ACC112 (cell line): ENCODE measurements at regions not wholly inside any gene's neighbourhood (a gene's known extent, or its start where the extent isn't known, plus 50 kb on each side); places are given as distances from the start of the nearest gene placed in this dataset.

ENCODE experiments used
- H2AFZ ChIP-seq: fragments of 200-600 bp; sonication (generic); one replicate; pipeline ENCODE4 v1.6.0; 2017; ENCODE audit warnings: antibody characterized with exemption, low read length; ENCODE audit not compliant: unreplicated experiment
- H3K27ac ChIP-seq: fragments of 200-600 bp; sonication (generic); 2 replicates; pipeline ENCODE4 v1.5.1; 2014; ENCODE audit warnings: low read depth, mild to moderate bottlenecking, antibody characterized with exemption, low read length, moderate library complexity
- H3K27me3 ChIP-seq: fragments of 200-600 bp; sonication (generic); 2 replicates; pipeline ENCODE4 v1.6.1; 2014; ENCODE audit warnings: mild to moderate bottlenecking, antibody characterized with exemption, low read length, moderate library complexity, mixed read lengths; ENCODE audit not compliant: insufficient read depth
- H3K36me3 ChIP-seq: fragments of 200-600 bp; sonication (generic); 2 replicates; pipeline ENCODE4 v1.6.1; 2016; ENCODE audit warnings: mild to moderate bottlenecking, antibody characterized with exemption, low read length, moderate library complexity, mixed read lengths; ENCODE audit not compliant: insufficient read depth
- H3K4me1 ChIP-seq: fragments of 200-600 bp; sonication (generic); one replicate; pipeline ENCODE4 v1.6.1; 2016; ENCODE audit warnings: low read length, mixed read lengths; ENCODE audit not compliant: insufficient read depth, unreplicated experiment, control insufficient read depth
- H3K4me3 ChIP-seq: fragments of 200-600 bp; sonication (generic); 2 replicates; pipeline ENCODE4 v1.5.1; 2014; ENCODE audit warnings: mild to moderate bottlenecking, low read depth, low read length
- H3K79me2 ChIP-seq: fragments of 200-600 bp; sonication (generic); one replicate; pipeline ENCODE4 v1.6.0; 2016; ENCODE audit warnings: low read length; ENCODE audit not compliant: control insufficient read depth, unreplicated experiment, insufficient read depth

GRCh38 chr6:66902457-66902856 lies 1195.4 kb upstream of the EYS start:
- Histone ChIP-seq H3K27me3 (no peaks in the 10 kb centered on the region), H2AFZ (no peak overlapping the region), H3K4me3 (no peak overlapping the region), H3K27ac (no peak overlapping the region), H3K79me2 (no peaks in the 10 kb centered on the region), H3K36me3 (no peaks in the 10 kb centered on the region; the same call in 1 of the 2 replicates), H3K4me1 (no peaks in the 10 kb centered on the region)

- Histone ChIP-seq H3K4me1 (no peaks in the 10 kb centered on the region), H3K36me3 (no peaks in the 10 kb centered on the region; the same call in 1 of the 2 replicates), H2AFZ (no peak overlapping the region), H3K27me3 (no peaks in the 10 kb centered on the region), H3K4me3 (no peak overlapping the region), H3K79me2 (no peaks in the 10 kb centered on the region), H3K27ac (no peak overlapping the region)
Observed at GRCh38 chr6:66900133-66901083, 1193.4 kb upstream of the EYS start.

GRCh38 chr6:66897576-66897975 lies 1190.5 kb upstream of the EYS start:
- H3K4me3 ChIP-seq, result no peak overlapping the region
- no peaks in the 10 kb centered on the region for H3K27me3 ChIP-seq
- H2AFZ ChIP-seq, result no peak overlapping the region
- no peaks in the 10 kb centered on the region; the same call in 1 of the 2 replicates for H3K36me3 ChIP-seq
- no peaks in the 10 kb centered on the region for H3K4me1 ChIP-seq
- H3K27ac ChIP-seq, result no peak overlapping the region
- no peaks in the 10 kb centered on the region for H3K79me2 ChIP-seq

GRCh38 chr6:66896415-66896814 lies 1189.4 kb upstream of the EYS start:
- H2AFZ ChIP-seq, result no peak overlapping the region
- H3K79me2 ChIP-seq, result no peaks in the 10 kb centered on the region
- H3K4me3 ChIP-seq, result no peak overlapping the region
- H3K36me3 ChIP-seq, result no peaks in the 10 kb centered on the region
- H3K27me3 ChIP-seq, result no peaks in the 10 kb centered on the region
- H3K4me1 ChIP-seq, result no peaks in the 10 kb centered on the region
- no peak overlapping the region for H3K27ac ChIP-seq

- H3K36me3 ChIP-seq, result no peaks in the 10 kb centered on the region
- no peak overlapping the region for H3K4me3 ChIP-seq
- H3K27me3 ChIP-seq, result no peaks in the 10 kb centered on the region
- no peak overlapping the region for H3K27ac ChIP-seq
- no peaks in the 10 kb centered on the region for H3K79me2 ChIP-seq
- no peaks in the 10 kb centered on the region for H3K4me1 ChIP-seq
- no peak overlapping the region for H2AFZ ChIP-seq
Observed at GRCh38 chr6:66883453-66883852, 1176.4 kb upstream of the EYS start.

GRCh38 chr6:66866801-66867200 lies 1159.8 kb upstream of the EYS start:
- Histone ChIP-seq H3K27me3 (no peaks in the 10 kb centered on the region), H3K36me3 (no peaks in the 10 kb centered on the region; the same call in 1 of the 2 replicates), H3K79me2 (no peaks in the 10 kb centered on the region), H3K4me3 (no peak overlapping the region), H3K27ac (no peak overlapping the region), H3K4me1 (peaks cover 3% of the 10 kb centered on the region), H2AFZ (no peak overlapping the region)

- H3K27me3 ChIP-seq, result no peaks in the 10 kb centered on the region
- H3K4me3 ChIP-seq, result no peak overlapping the region
- no peak overlapping the region for H2AFZ ChIP-seq
- H3K4me1 ChIP-seq, result peaks cover 3% of the 10 kb centered on the region
- H3K27ac ChIP-seq, result no peak overlapping the region
- no peaks in the 10 kb centered on the region for H3K79me2 ChIP-seq
- H3K36me3 ChIP-seq, result no peaks in the 10 kb centered on the region; the same call in 1 of the 2 replicates
Observed at GRCh38 chr6:66865771-66866170, 1158.7 kb upstream of the EYS start.

- Histone ChIP-seq H3K27me3 (no peaks in the 10 kb centered on the region), H3K4me3 (no peak overlapping the region), H3K79me2 (no peaks in the 10 kb centered on the region), H3K27ac (no peak overlapping the region), H3K4me1 (no peaks in the 10 kb centered on the region), H2AFZ (no peak overlapping the region), H3K36me3 (no peaks in the 10 kb centered on the region; the same call in 1 of the 2 replicates)
Observed at GRCh38 chr6:66861007-66861541, 1154.0 kb upstream of the EYS start.

GRCh38 chr6:66860328-66860727 lies 1153.3 kb upstream of the EYS start:
- H3K79me2 ChIP-seq, result no peaks in the 10 kb centered on the region
- no peaks in the 10 kb centered on the region for H3K4me1 ChIP-seq
- H3K4me3 ChIP-seq, result no peak overlapping the region
- H3K27me3 ChIP-seq, result no peaks in the 10 kb centered on the region
- H2AFZ ChIP-seq, result no peak overlapping the region
- no peaks in the 10 kb centered on the region; the same call in 1 of the 2 replicates for H3K36me3 ChIP-seq
- H3K27ac ChIP-seq, result no peak overlapping the region

- Histone ChIP-seq H3K4me3 (no peak overlapping the region), H3K4me1 (no peaks in the 10 kb centered on the region), H3K79me2 (no peaks in the 10 kb centered on the region), H3K27me3 (no peaks in the 10 kb centered on the region), H2AFZ (no peak overlapping the region), H3K36me3 (no peaks in the 10 kb centered on the region), H3K27ac (no peak overlapping the region)
Observed at GRCh38 chr6:66858196-66858595, 1151.2 kb upstream of the EYS start.

- Histone ChIP-seq H3K4me1 (no peaks in the 10 kb centered on the region), H3K79me2 (no peaks in the 10 kb centered on the region), H2AFZ (no peak overlapping the region), H3K4me3 (no peak overlapping the region), H3K27ac (no peak overlapping the region), H3K27me3 (no peaks in the 10 kb centered on the region), H3K36me3 (no peaks in the 10 kb centered on the region)
Observed at GRCh38 chr6:66854014-66854413, 1147.0 kb upstream of the EYS start.
